Peyer's patch (tissue), 4 donors: ENCODE measurements at regions not wholly inside any gene's neighbourhood (a gene's known extent, or its start where the extent isn't known, plus 50 kb on each side); places are given as distances from the start of the nearest gene placed in this dataset.

Experiments used
- DNase-seq, 3 donors: peaks; one replicate each; pipeline ENCODE4 v3.0.0-alpha.2; 2017 to 2019
- H3K27ac ChIP-seq, 4 donors: fragments of 200-600 bp; sonication (generic); one replicate each; pipeline ENCODE4 v1.5.1; 2016 to 2019
- H3K27me3 ChIP-seq, 2 donors: fragments of 200-600 bp; sonication (generic); one replicate each; pipeline ENCODE4 v1.5.1; 2019
- H3K36me3 ChIP-seq, 3 donors: fragments of 200-600 bp; sonication (generic); one replicate each; pipeline ENCODE4 v1.5.1; 2016 to 2019
- H3K4me1 ChIP-seq, 4 donors: fragments of 200-600 bp; sonication (generic); one replicate each; pipeline ENCODE4 v1.5.1; 2016 to 2019
- H3K4me3 ChIP-seq, 4 donors: fragments of 200-600 bp; sonication (generic); 1 replicate in 3 of 4; 2 replicates in 1 of 4; pipeline ENCODE4 v1.5.1; 2016 to 2019; ENCODE audit warnings: mild to moderate bottlenecking in 1 of 4
- H3K9me3 ChIP-seq, 4 donors: fragments of 200-600 bp; sonication (generic); one replicate each; pipeline ENCODE4 v1.5.1; 2016 to 2019; ENCODE audit warnings: mild to moderate bottlenecking in 1 of 4
- CTCF ChIP-seq, 6 experiments: fragments of 450-650 bp in 4 of 6; fragments of 200-600 bp in 2 of 6; sonication (generic) in 1 of 6; IDR thresholded peaks; one replicate each; pipeline ENCODE4 v1.5.1; 2017 to 2019; ENCODE audit warnings: antibody characterized with exemption in 6 of 6, mild to moderate bottlenecking in 3 of 6, moderate library complexity in 1 of 6
- POLR2A ChIP-seq, 2 donors: fragments of 450-650 bp; IDR thresholded peaks; one replicate each; pipeline ENCODE4 v1.5.1; 2017; ENCODE audit warnings: antibody characterized with exemption in 2 of 2, mild to moderate bottlenecking in 2 of 2, moderate library complexity in 2 of 2

DNA sequence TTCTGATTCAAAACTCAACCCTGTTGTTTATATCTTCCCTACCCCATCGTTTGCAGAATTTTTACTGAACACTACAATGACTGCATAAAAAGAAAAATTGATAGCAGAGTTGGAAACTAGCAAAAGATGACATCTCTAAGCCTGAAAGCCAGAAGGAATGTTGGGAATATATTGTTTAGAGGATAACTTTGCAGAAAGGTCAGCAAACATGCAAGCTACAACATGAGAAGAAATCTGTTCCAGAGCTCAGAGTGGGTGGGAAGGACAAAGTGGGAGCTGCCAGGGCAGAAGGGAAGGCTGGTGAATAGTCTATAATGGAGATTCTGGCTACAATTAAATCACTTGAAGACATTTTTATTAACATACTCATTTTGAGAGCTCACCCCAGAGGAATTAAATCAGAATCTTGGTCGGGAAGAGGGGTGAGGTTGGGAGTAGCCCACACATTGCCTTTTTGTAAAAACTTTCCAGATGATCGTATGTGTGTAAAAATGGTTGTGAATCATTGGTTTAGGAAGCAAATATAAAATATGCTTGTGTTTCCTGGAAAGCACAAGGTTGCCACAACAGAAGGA, 574.8 kb downstream of the FLRT2 start:
- Histone ChIP-seq H3K27me3 (no peaks in the 10 kb centered on the region), H3K27ac (no peak overlapping the region), H3K9me3 (peaks cover 0 to 3% (median 0%) of the 10 kb centered on the region in 4 donors), H3K4me1 (no peaks in the 10 kb centered on the region), H3K36me3 (no peaks in the 10 kb centered on the region), H3K4me3 (no peak overlapping the region)
- no peak for DNase-seq
- no peak for TF ChIP-seq CTCF (IDR thresholded peaks at IDR 0.05)
- TF ChIP-seq POLR2A (IDR thresholded peaks at IDR 0.05): no peak

DNA sequence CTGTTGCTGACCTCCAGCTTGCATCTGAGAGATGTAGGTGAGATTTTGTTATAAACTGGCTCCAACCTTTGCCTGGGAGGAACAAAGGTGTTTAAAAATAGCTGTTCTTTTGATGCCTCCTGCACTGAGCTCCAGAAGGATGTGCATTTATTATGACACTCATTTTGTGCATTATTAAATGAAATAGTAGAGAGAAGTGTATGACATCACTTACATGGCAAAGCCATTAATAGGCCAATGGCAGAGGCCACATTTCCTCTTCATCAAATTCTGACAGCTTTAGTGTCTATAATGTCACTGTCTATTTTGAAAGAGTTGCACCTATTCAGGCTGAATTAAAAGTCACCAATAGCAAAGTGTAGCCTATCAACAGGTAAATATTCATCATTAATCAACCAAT, 564.6 kb downstream of the FLRT2 start:
- no peak overlapping the region for H3K4me3 ChIP-seq

DNA sequence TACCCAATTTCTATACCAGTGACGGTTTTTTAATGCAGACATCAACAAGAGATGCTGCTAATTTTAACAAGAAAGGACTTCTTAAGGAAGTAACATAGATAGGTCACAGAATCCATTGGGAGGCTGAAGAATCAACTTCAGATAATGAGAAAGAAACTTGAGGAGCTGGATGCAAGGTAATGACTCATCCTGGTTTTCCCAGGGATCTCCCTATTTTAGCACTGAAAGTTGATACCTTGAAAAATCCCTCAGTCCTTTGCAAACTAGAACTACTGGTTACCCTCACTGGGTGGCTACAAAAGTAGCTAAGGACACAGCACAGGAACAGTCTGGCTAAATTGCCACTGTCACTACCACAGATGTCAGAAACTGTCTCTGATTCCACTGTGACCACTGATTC, 561.9 kb downstream of the FLRT2 start:
- H3K9me3 ChIP-seq: no peaks in the 10 kb centered on the region
- H3K36me3 ChIP-seq: no peaks in the 10 kb centered on the region
- no peak for DNase-seq
- H3K4me1 ChIP-seq: no peaks in the 10 kb centered on the region
- no peak for TF ChIP-seq POLR2A (IDR thresholded peaks at IDR 0.05)
- TF ChIP-seq CTCF (IDR thresholded peaks at IDR 0.05): no peak
- no peak overlapping the region for H3K27ac ChIP-seq
- no peak overlapping the region for H3K4me3 ChIP-seq
- H3K27me3 ChIP-seq: no peaks in the 10 kb centered on the region

More for the DNA sequence above, 564.6 kb downstream of the FLRT2 start:
- no peak overlapping the region for H3K27ac ChIP-seq
- H3K27me3 ChIP-seq: no peaks in the 10 kb centered on the region
- TF ChIP-seq POLR2A (IDR thresholded peaks at IDR 0.05): no peak
- no peak for TF ChIP-seq CTCF (IDR thresholded peaks at IDR 0.05)
- H3K9me3 ChIP-seq: no peaks in the 10 kb centered on the region
- no peaks in the 10 kb centered on the region for H3K36me3 ChIP-seq
- no peak for DNase-seq
- no peaks in the 10 kb centered on the region for H3K4me1 ChIP-seq

- H3K36me3 ChIP-seq: no peaks in the 10 kb centered on the region
- TF ChIP-seq CTCF (IDR thresholded peaks at IDR 0.05): no peak
- TF ChIP-seq POLR2A (IDR thresholded peaks at IDR 0.05): no peak
- H3K27me3 ChIP-seq: no peaks in the 10 kb centered on the region
- no peak overlapping the region for H3K4me3 ChIP-seq
- H3K4me1 ChIP-seq: no peaks in the 10 kb centered on the region
- DNase-seq: no peak
- H3K9me3 ChIP-seq: no peaks in the 10 kb centered on the region
- H3K27ac ChIP-seq: no peak overlapping the region
These were observed 558.2 kb downstream of the FLRT2 start for GRCh38 chr14:86088156-86088555.

DNA sequence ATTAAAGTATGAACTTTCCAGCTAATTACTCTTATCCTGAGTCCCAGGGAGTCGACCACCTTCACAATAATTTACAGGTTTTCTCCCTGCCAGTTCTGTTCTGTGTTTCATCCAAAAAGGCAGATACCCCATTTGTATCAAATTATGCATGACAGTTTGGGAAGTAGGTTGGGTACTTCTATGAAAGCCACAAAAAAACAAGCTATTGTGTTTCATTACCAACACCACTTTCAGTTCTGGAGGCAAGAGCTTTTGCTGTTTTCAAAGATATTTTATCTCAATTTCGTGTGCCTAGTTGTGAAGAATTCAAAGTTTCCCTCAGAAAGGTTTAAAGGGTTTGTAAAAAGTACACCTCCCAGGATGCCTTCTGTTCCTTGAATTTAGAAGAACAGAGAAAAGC, 557.4 kb downstream of the FLRT2 start:
- Histone ChIP-seq H3K4me1 (no peaks in the 10 kb centered on the region), H3K27ac (no peak overlapping the region), H3K36me3 (no peaks in the 10 kb centered on the region), H3K9me3 (no peaks in the 10 kb centered on the region), H3K27me3 (no peaks in the 10 kb centered on the region), H3K4me3 (no peak overlapping the region)
- TF ChIP-seq POLR2A (IDR thresholded peaks at IDR 0.05) (no peak), CTCF (IDR thresholded peaks at IDR 0.05) (no peak)
- DNase-seq: no peak

GRCh38 chr14:86086962-86087361, 557.0 kb downstream of the FLRT2 start:
- no peaks in the 10 kb centered on the region for H3K9me3 ChIP-seq
- DNase-seq: no peak
- no peak overlapping the region for H3K27ac ChIP-seq
- no peak overlapping the region for H3K4me3 ChIP-seq
- H3K27me3 ChIP-seq: no peaks in the 10 kb centered on the region
- H3K4me1 ChIP-seq: no peaks in the 10 kb centered on the region
- TF ChIP-seq CTCF (IDR thresholded peaks at IDR 0.05): no peak
- no peak for TF ChIP-seq POLR2A (IDR thresholded peaks at IDR 0.05)
- H3K36me3 ChIP-seq: no peaks in the 10 kb centered on the region
